ENCODE measurements at regions not wholly inside any gene's neighbourhood (a gene's known extent, or its start where the extent isn't known, plus 50 kb on each side); places are given as distances from the start of the nearest gene placed in this dataset.
"Not testable (repeated sequence)": the region's sequence is repeated elsewhere in the genome, so short reads cannot be mapped to it uniquely, and the experiment has no call there.

DNA sequence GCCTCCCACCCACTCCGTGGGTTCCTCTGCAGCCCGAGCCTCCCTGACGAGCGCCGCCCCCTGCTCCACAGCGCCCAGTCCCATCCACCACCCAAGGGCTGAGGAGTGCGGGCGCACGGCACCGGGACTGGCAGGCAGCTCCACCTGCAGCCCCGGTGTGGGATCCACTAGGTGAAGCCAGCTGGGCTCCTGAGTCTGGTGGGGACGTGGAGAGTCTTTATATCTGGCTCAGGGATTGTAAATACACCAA is 134.5 kb upstream of the ATXN7L3B start:
- H3K4me3 Mint-ChIP-seq; H3K9me3 Mint-ChIP-seq; H3K27ac Mint-ChIP-seq; H3K36me3 Mint-ChIP-seq; DNase-seq (ENCODE audit: low spot score in 2 of 2); ATAC-seq (ENCODE audit: low read depth); H3K27me3 Mint-ChIP-seq; H3K4me1 Mint-ChIP-seq: not testable (repeated sequence)

DNA sequence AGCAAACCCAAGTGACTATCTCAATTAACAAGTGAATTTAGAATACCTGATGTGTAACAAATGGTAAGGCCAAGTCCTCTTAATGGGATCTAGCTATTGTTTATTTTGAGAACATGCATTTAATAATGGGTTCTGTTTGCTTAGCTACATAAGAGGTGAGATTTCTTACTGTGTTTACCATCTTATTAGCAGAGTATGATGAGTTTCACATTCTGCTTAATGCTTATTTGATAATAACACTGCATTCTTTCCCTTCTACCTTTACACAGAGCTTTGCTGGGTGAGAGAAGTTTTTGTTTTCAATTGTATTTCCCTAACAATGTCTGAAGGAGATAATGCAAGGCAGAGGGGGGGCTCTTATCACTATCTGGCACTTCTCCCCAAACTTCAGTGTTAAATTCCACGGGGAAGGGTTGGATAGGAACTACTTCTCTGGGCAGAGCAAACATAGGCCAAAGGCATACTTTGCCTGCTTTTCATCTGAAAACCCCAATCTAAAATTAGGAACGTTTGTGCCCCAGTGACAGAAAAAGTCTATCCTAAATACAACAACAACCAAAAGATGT is 129.0 kb upstream of the ATXN7L3B start:
- H3K9me3 Mint-ChIP-seq, result no peaks in the 10 kb centered on the region
- no peak for ATAC-seq (ENCODE audit: low read depth)
- H3K36me3 Mint-ChIP-seq, result no peaks in the 10 kb centered on the region
- no peak overlapping the region for H3K27ac Mint-ChIP-seq
- H3K4me3 Mint-ChIP-seq, result no peak overlapping the region
- H3K4me1 Mint-ChIP-seq, result no peaks in the 10 kb centered on the region
- no peak for DNase-seq (ENCODE audit: low spot score in 2 of 2)
- no peaks in the 10 kb centered on the region for H3K27me3 Mint-ChIP-seq

DNA sequence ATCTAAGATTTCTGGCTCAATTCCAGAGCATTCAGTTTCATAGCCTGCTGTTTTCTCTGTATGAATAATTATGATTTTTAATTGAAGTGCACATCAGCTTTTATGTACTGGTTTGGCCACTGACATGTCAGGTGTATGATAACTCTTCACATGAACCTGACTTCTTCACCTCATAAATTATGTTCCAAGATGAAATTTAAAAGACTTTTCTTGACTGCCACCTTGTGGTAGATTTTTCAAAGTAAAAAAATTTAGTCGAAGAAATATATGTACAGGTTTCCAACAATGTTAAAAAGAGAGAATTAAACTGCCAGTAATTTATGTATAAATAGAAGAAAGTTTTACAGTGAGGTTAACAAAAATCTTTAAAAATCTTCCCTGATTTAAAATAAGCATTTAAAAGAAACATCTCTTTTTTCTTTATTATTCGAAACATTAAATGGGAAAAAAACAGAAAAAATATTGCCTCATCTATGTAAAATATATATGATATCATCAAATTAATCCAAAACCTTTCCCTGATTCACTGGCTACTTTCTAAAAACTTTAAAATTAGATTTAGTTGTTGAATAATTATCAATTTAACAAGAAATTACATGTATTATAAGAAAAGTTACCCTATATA is 124.9 kb upstream of the ATXN7L3B start:
- H3K27me3 Mint-ChIP-seq, result no peaks in the 10 kb centered on the region
- DNase-seq (ENCODE audit: low spot score in 2 of 2) (no peak), ATAC-seq (ENCODE audit: low read depth) (no peak)
- H3K27ac Mint-ChIP-seq, result no peak overlapping the region
- H3K9me3 Mint-ChIP-seq, result no peaks in the 10 kb centered on the region
- no peak overlapping the region for H3K4me3 Mint-ChIP-seq
- no peaks in the 10 kb centered on the region for H3K36me3 Mint-ChIP-seq
- no peaks in the 10 kb centered on the region for H3K4me1 Mint-ChIP-seq

DNA sequence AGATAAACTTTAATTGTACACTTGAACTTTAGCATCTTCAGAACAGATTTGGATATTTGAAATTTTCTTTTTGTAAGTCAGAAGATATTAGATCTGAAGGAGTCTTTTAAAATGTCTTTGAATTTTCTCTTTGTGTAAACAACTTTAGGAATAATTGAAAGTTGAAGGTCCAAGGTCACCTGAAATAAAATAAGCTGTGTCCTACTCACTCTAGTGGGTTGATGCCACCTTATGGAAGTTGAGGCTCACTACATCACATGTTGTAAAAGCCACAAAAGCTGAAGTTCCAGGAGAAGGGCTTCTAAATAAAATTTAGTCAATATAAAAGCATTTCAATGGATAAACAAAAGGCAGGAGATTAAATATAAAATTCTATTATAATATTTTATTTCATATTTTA is 122.0 kb upstream of the ATXN7L3B start:
- Mint-ChIP-seq H3K9me3 (no peaks in the 10 kb centered on the region), H3K4me1 (no peaks in the 10 kb centered on the region), H3K4me3 (no peak overlapping the region), H3K27me3 (no peaks in the 10 kb centered on the region), H3K36me3 (no peaks in the 10 kb centered on the region), H3K27ac (no peak overlapping the region)
- DNase-seq (ENCODE audit: low spot score in 2 of 2), result no peak
- ATAC-seq (ENCODE audit: low read depth), result no peak

DNA sequence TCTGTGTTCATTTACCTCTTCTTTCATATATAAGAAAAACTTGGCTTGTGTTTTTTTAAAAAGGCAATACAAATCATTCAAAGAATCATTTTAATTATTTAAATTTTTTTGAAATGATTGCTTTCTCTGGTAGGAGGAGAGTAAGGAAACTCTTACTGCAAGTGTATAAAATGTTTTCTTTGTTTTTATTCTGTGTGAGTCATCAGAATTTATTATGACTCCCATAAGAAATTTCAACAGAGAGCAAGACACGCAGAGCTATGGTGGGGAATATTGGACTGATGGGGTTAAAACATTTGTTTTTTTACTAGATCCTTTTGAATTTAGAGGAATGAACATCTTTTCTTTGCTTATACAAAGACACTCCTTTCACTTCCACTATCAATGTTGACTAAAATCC is 119.1 kb upstream of the ATXN7L3B start:
- Mint-ChIP-seq H3K27me3 (no peaks in the 10 kb centered on the region), H3K4me3 (no peak overlapping the region), H3K9me3 (no peaks in the 10 kb centered on the region)

DNA sequence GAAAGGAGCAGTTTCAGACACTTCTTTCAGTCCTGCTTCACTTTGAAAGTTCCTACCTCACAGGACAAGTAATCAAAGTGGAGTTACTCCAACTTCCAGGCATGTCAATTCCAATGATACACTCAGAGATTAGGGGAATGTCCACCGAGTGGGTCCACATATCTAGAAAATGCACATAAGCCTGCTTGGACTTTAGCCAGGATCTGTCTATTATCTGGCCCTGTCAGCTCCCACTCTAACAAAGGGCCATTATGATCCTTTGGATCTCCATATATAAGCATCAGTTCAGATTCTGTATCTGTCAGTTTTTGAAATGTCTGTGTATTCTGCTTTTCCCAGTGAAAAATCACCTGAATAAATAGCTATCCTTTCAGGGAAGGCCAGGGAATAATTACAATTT is 112.9 kb upstream of the ATXN7L3B start:
- DNase-seq (ENCODE audit: low spot score in 2 of 2) (no peak), ATAC-seq (ENCODE audit: low read depth) (no peak)
- H3K4me1 Mint-ChIP-seq, result no peaks in the 10 kb centered on the region
- H3K4me3 Mint-ChIP-seq, result no peak overlapping the region
- no peaks in the 10 kb centered on the region for H3K9me3 Mint-ChIP-seq
- H3K27ac Mint-ChIP-seq, result no peak overlapping the region
- H3K27me3 Mint-ChIP-seq, result peaks cover 2% of the 10 kb centered on the region
- H3K36me3 Mint-ChIP-seq, result no peaks in the 10 kb centered on the region

More for the DNA sequence above, 119.1 kb upstream of the ATXN7L3B start:
- DNase-seq (ENCODE audit: low spot score in 2 of 2) (no peak), ATAC-seq (ENCODE audit: low read depth) (no peak)
- Mint-ChIP-seq H3K36me3 (no peaks in the 10 kb centered on the region), H3K4me1 (no peaks in the 10 kb centered on the region), H3K27ac (no peak overlapping the region)

DNA sequence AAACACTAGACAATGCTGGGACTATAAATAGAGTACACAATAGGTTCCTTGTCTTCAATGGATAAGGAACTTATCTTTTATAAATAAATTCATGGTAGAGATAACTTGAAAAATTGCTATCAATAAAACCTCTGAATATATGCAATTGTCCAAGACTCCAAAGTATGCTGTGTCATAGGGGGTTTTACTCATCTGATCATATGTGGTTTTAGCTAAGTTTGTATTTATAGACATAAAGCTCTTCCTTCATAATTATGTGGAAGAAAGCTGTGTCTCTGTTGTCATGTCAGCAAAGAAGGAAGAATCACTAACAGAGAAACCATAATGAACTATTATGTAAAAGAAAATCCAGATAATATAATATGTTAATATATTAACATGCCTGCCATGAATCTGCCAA is 111.5 kb upstream of the ATXN7L3B start:
- ATAC-seq (ENCODE audit: low read depth) (no peak), DNase-seq (ENCODE audit: low spot score in 2 of 2) (no peak)
- H3K9me3 Mint-ChIP-seq, result no peaks in the 10 kb centered on the region
- no peak overlapping the region for H3K4me3 Mint-ChIP-seq
- no peaks in the 10 kb centered on the region for H3K36me3 Mint-ChIP-seq
- H3K4me1 Mint-ChIP-seq, result no peaks in the 10 kb centered on the region
- no peak overlapping the region for H3K27ac Mint-ChIP-seq
- H3K27me3 Mint-ChIP-seq, result peaks cover 2% of the 10 kb centered on the region

DNA sequence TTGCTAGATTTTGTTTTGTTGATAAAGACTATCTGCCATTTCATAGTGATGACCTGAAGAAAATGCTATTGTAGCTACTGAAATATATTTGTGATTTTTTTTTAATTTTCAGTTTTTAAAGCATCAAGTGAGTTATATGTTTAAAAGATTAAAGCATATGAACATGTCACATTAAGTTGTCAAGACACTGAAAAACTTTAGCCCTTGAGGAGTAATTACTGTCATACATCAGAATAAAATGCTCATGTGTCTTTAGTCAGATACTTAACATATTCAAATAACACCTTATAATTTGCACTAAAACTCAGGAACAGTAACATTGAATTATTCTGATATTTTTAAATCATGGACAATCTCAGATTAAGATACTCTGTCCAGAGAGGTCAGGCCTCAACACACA is 108.1 kb upstream of the ATXN7L3B start:
- no peak overlapping the region for H3K4me3 Mint-ChIP-seq
- H3K27me3 Mint-ChIP-seq, result peaks cover 2% of the 10 kb centered on the region
- no peaks in the 10 kb centered on the region for H3K4me1 Mint-ChIP-seq
- H3K27ac Mint-ChIP-seq, result no peak overlapping the region
- ATAC-seq (ENCODE audit: low read depth), result no peak
- H3K36me3 Mint-ChIP-seq, result no peaks in the 10 kb centered on the region
- H3K9me3 Mint-ChIP-seq, result no peaks in the 10 kb centered on the region
- DNase-seq (ENCODE audit: low spot score in 2 of 2), result no peak

DNA sequence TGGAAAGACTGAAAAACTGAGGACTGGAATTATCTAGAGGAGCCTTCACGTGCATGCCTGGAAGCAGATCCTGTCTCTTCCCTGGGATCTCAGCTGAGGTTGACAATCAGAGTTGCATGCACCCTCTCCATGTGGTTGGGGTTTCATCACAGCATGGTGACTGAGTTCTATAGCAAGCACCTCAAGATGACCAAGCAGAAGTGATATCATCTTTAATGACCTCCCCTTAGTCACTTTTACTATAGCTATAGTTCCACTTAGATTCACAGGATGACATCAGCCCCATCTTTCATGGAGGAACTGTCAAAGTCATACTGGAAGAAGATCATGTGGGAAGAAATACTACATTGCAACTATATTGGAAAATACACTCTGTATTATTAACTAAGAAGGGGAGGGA is 105.8 kb upstream of the ATXN7L3B start:
- H3K9me3 Mint-ChIP-seq, result peaks cover 2% of the 10 kb centered on the region
- DNase-seq (ENCODE audit: low spot score in 2 of 2), result no peak
- no peak overlapping the region for H3K27ac Mint-ChIP-seq
- no peak overlapping the region for H3K4me3 Mint-ChIP-seq
- H3K4me1 Mint-ChIP-seq, result no peaks in the 10 kb centered on the region
- peaks cover 2% of the 10 kb centered on the region for H3K27me3 Mint-ChIP-seq
- H3K36me3 Mint-ChIP-seq, result no peaks in the 10 kb centered on the region
- ATAC-seq (ENCODE audit: low read depth), result no peak

DNA sequence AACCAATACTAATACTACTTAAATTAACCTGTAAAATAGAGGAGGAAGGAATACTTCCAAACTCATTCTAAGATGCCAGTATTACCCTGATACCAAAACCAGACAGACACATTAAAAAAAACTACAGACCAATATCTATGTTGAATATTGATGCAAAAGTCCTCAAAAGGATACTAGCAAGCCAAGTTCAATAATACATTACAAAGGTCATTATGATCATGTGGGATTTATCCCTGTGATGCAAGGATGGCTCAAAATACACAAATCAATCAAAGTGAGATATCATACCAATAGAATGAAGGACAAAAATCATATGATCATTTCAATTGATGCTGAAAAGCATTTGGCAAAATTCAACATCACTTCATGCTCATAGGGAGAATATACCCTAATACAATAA is 97.2 kb upstream of the ATXN7L3B start:
- H3K27ac Mint-ChIP-seq, result no peak overlapping the region
- H3K4me3 Mint-ChIP-seq, result no peak overlapping the region
- H3K36me3 Mint-ChIP-seq, result no peaks in the 10 kb centered on the region
- no peaks in the 10 kb centered on the region for H3K9me3 Mint-ChIP-seq
- no peaks in the 10 kb centered on the region for H3K4me1 Mint-ChIP-seq
- DNase-seq (ENCODE audit: low spot score in 2 of 2) (no peak), ATAC-seq (ENCODE audit: low read depth) (no peak)
- H3K27me3 Mint-ChIP-seq, result peaks cover 2% of the 10 kb centered on the region

DNA sequence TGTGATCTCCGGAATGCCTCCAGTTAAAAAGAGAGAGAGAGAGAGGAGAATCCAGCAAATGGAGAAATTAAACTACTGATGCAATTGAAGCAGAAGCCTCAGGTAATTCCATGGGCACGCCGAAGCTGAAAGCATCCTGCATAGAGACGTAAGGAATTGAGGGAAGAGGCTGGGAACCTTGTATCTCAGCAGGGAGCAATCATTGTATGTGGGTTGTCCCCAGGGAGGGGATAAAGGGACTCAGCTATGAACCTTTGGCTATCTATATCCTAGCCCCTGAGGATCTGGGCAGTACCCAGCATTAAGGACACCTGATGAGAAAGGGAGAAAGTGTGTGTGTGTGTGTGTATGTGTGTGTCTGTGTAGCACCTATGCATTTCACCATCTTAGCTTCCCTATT is 95.8 kb upstream of the ATXN7L3B start:
- Mint-ChIP-seq H3K27ac (no peak overlapping the region), H3K27me3 (peaks cover 2% of the 10 kb centered on the region), H3K4me1 (no peaks in the 10 kb centered on the region), H3K4me3 (no peak overlapping the region), H3K36me3 (no peaks in the 10 kb centered on the region), H3K9me3 (no peaks in the 10 kb centered on the region)
- no peak for DNase-seq (ENCODE audit: low spot score in 2 of 2)
- ATAC-seq (ENCODE audit: low read depth), result no peak

DNA sequence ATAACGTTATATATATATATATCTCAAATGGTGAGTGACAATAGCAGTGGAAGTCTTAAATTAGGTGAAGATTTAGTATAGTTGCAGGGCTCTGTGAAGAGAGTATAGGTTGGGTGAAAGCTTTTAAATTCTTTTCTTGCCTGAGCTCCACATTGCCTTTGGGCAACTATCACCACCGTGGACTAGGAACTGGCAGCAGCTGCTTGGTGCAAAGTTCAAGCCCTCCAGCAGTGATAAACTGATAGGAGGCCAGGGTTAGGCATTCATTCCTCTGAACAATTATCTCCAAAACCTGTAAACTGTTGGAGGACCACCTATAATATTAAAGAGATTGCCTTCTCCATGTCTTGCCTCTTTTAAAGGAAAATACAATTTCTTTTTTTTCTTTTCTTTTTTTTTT is 91.2 kb upstream of the ATXN7L3B start:
- peaks cover 2% of the 10 kb centered on the region for H3K9me3 Mint-ChIP-seq
- H3K27me3 Mint-ChIP-seq, result peaks cover 5% of the 10 kb centered on the region
- ATAC-seq (ENCODE audit: low read depth), result no peak
- no peak overlapping the region for H3K27ac Mint-ChIP-seq
- no peak for DNase-seq (ENCODE audit: low spot score in 2 of 2)
- H3K4me3 Mint-ChIP-seq, result no peak overlapping the region
- H3K4me1 Mint-ChIP-seq, result no peaks in the 10 kb centered on the region
- no peaks in the 10 kb centered on the region for H3K36me3 Mint-ChIP-seq

DNA sequence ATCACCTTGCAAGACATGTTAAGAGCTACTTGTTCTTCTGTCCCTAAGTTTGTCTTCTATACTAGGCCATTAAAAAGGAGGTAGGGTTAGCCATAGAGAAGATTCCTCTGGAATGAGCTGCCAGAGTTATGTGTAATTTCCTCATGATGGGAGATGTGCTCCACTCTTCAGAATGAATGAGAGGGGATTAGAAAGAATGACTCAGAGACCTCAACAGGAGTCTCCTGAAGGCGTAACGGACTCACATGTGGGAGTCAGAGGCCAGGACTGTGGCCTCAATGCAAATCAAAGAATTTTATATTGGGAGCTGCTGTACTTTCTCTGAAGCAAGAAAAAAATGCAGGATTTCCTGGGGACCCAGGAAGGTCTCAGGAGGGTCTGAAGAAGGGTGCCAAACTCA is 87.8 kb upstream of the ATXN7L3B start:
- H3K36me3 Mint-ChIP-seq, result no peaks in the 10 kb centered on the region
- DNase-seq (ENCODE audit: low spot score in 2 of 2), result no peak
- no peaks in the 10 kb centered on the region for H3K4me1 Mint-ChIP-seq
- H3K27ac Mint-ChIP-seq, result no peak overlapping the region
- no peak for ATAC-seq (ENCODE audit: low read depth)
- peaks cover 2% of the 10 kb centered on the region for H3K9me3 Mint-ChIP-seq
- peaks cover 5% of the 10 kb centered on the region for H3K27me3 Mint-ChIP-seq
- H3K4me3 Mint-ChIP-seq, result no peak overlapping the region

DNA sequence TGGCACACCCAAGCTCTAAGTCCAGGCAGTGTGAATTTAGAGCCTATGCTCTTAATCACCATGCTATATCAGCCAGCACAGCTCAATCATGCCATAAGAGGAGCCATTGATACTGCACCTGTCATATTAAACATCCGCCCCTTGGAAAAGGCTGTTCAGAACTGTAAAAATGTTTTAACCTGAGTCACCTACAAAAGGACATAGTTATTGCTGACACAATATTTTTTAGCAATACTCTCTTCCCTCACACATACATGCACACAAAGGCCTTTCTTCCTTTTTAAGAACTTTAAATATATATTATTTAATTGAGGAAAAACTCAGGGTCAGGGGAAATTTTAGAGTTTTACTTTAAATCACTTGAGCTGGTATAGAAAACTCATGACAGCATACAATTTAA is 83.5 kb upstream of the ATXN7L3B start:
- H3K36me3 Mint-ChIP-seq, result no peaks in the 10 kb centered on the region
- peaks cover 5% of the 10 kb centered on the region for H3K27me3 Mint-ChIP-seq
- DNase-seq (ENCODE audit: low spot score in 2 of 2) (no peak), ATAC-seq (ENCODE audit: low read depth) (no peak)
- H3K27ac Mint-ChIP-seq, result no peak overlapping the region
- no peak overlapping the region for H3K4me3 Mint-ChIP-seq
- no peaks in the 10 kb centered on the region for H3K9me3 Mint-ChIP-seq
- no peaks in the 10 kb centered on the region for H3K4me1 Mint-ChIP-seq

DNA sequence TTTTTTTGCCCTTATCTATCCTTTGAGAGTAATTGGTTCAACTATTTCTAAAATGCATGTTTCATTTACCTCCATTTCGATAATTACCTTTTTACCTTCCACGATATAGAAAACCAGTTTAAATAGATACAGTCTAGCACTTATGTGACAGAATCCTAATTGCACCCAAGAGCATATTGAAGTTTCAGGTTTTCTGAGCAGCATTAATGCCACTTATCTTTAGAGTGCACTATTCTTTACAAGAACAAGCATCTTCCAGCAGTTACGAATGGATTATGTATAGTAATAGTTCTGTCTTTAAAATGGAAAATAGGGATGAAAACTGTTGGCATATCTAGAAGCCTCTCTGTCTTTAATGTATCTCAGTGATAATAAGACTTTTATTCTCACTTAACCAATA is 82.2 kb upstream of the ATXN7L3B start:
- Mint-ChIP-seq H3K27me3 (peaks cover 2% of the 10 kb centered on the region), H3K4me1 (no peaks in the 10 kb centered on the region), H3K4me3 (no peak overlapping the region), H3K9me3 (no peaks in the 10 kb centered on the region), H3K27ac (no peak overlapping the region), H3K36me3 (no peaks in the 10 kb centered on the region)
- no peak for DNase-seq (ENCODE audit: low spot score in 2 of 2)
- ATAC-seq (ENCODE audit: low read depth), result no peak

Measured in memory B cell (primary cell).